HL-60 (cell line): ENCODE measurements at regions not wholly inside any gene's neighbourhood (a gene's known extent, or its start where the extent isn't known, plus 50 kb on each side); places are given as distances from the start of the nearest gene placed in this dataset.

Source experiments
- CTCF ChIP-seq: IDR thresholded peaks from one replicate; pipeline ENCODE4 v1.5.1; 2011; ENCODE audit warnings: low read length, control low read depth, inconsistent platforms; ENCODE audit not compliant: insufficient read depth
- POLR2AphosphoS5 ChIP-seq: IDR thresholded peaks from 2 replicates; pipeline ENCODE4 v1.6.1; 2012; ENCODE audit warnings: low read depth
- REST ChIP-seq: IDR thresholded peaks from 2 replicates; pipeline ENCODE4 v1.6.1; 2012; ENCODE audit warnings: low read depth; ENCODE audit not compliant: insufficient replicate concordance

GRCh38 chr2:176758426-176758825 is 454.2 kb upstream of the HNRNPA3 start:
- TF ChIP-seq REST (no peak), POLR2AphosphoS5 (no peak), CTCF (no peak)
